ENCODE measurements at regions not wholly inside any gene's neighbourhood (a gene's known extent, or its start where the extent isn't known, plus 50 kb on each side); places are given as distances from the start of the nearest gene placed in this dataset.
A peak's percentile ranks its signal among the peaks of the same experiment; 100 is the strongest.

DNA sequence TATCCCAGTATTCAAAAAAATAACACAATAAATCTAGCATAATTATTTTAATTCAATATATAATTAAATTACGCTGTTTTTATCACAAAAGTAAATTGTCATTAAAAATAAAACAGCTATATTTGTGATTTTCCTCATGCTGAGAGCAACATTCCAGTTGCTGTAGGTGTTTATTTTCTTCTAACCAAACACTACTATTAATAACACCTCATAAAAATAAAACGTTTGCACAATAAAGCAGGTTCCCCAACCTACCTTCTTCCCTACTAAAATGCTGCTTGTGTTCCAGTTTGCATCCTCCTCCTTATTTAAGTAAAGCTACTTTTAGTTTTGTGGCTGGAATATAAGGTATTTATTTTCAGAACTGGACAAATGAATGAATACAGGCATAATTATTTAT lies 108.2 kb upstream of the LGSN start:
- Histone ChIP-seq H3K27ac (no peak overlapping the region), H4K20me1 (ENCODE audit: insufficient read depth, poor library complexity, severe bottlenecking) (no peaks in the 10 kb centered on the region), H3K9me3 (ENCODE audit: low read depth) (no peaks in the 10 kb centered on the region), H3K4me3 (no peak overlapping the region), H3K4me2 (peak overlapping the region; percentile 37), H2AFZ (no peak overlapping the region), H3K4me1 (ENCODE audit: insufficient read depth) (no peaks in the 10 kb centered on the region), H3K36me3 (replicated peaks; ENCODE audit: insufficient read depth, low read depth) (no peaks in the 10 kb centered on the region), H3K9me2 (replicated peaks; ENCODE audit: insufficient read depth) (no peaks in the 10 kb centered on the region), H3K79me2 (no peaks in the 10 kb centered on the region), H3K27me3 (no peaks in the 10 kb centered on the region)
- TF ChIP-seq EZH2 (IDR thresholded peaks at IDR 0.05; ENCODE audit: borderline replicate concordance) (no peak), EZH2phosphoT487 (IDR thresholded peaks at IDR 0.05; ENCODE audit: low read depth, severe bottlenecking, unreplicated experiment) (no peak)
- TF ChIP-seq, protein P1, sequence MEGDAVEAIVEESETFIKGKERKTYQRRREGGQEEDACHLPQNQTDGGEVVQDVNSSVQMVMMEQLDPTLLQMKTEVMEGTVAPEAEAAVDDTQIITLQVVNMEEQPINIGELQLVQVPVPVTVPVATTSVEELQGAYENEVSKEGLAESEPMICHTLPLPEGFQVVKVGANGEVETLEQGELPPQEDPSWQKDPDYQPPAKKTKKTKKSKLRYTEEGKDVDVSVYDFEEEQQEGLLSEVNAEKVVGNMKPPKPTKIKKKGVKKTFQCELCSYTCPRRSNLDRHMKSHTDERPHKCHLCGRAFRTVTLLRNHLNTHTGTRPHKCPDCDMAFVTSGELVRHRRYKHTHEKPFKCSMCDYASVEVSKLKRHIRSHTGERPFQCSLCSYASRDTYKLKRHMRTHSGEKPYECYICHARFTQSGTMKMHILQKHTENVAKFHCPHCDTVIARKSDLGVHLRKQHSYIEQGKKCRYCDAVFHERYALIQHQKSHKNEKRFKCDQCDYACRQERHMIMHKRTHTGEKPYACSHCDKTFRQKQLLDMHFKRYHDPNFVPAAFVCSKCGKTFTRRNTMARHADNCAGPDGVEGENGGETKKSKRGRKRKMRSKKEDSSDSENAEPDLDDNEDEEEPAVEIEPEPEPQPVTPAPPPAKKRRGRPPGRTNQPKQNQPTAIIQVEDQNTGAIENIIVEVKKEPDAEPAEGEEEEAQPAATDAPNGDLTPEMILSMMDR (IDR thresholded peaks at IDR 0.05; ENCODE audit: poor library complexity), result no peak
- no peak for DNase-seq (ENCODE audit: low spot score)
- 71% methylated on average over 2 of the region's 2 CpGs for WGBS (ENCODE audit: low lambda C conversion rate, missing lambda C conversion rate)

DNA sequence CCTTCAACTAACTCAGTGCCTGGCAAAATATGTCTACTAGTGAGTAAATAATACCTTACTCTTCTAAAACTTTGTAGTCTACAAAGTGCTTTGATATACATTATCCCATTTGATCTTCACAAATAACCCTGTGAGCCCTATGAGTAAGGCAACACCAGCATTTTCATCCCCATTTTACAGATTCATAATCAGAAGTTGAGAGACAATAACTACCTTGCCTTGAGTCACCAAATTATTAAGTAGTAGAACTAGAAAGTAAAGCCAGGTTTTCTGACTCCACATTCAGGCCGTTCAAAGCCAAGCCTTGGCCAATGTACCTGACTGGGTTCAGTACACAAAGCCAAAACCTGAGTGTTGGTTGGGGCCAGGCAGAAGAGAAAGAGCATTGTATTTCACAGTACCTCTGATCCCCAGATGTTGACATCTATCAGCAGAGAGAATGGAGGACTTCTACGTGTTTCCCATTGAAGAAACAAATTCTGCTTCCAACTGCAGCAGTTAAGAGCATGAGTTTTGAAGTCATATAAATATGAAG lies 111.3 kb upstream of the LGSN start:
- no peaks in the 10 kb centered on the region for H3K27me3 ChIP-seq
- H2AFZ ChIP-seq, result no peak overlapping the region
- no peak overlapping the region for H3K4me3 ChIP-seq
- no peaks in the 10 kb centered on the region for H3K9me2 ChIP-seq (replicated peaks; ENCODE audit: insufficient read depth)
- no peak for DNase-seq (ENCODE audit: low spot score)
- no peaks in the 10 kb centered on the region for H3K4me1 ChIP-seq (ENCODE audit: insufficient read depth)
- H3K79me2 ChIP-seq, result no peaks in the 10 kb centered on the region
- 80% methylated on average over 2 of the region's 2 CpGs for WGBS (ENCODE audit: low lambda C conversion rate, missing lambda C conversion rate)
- H3K4me2 ChIP-seq, result peak overlapping the region; percentile 38
- H3K27ac ChIP-seq, result peak overlapping the region; percentile 61
- H3K9me3 ChIP-seq (ENCODE audit: low read depth), result no peaks in the 10 kb centered on the region
- no peaks in the 10 kb centered on the region for H3K36me3 ChIP-seq (replicated peaks; ENCODE audit: insufficient read depth, low read depth)
- TF ChIP-seq EZH2 (IDR thresholded peaks at IDR 0.05; ENCODE audit: borderline replicate concordance) (no peak), EZH2phosphoT487 (IDR thresholded peaks at IDR 0.05; ENCODE audit: low read depth, severe bottlenecking, unreplicated experiment) (no peak)
- TF ChIP-seq, protein P1 (IDR thresholded peaks at IDR 0.05; ENCODE audit: poor library complexity), result no peak
- no peaks in the 10 kb centered on the region for H4K20me1 ChIP-seq (ENCODE audit: insufficient read depth, poor library complexity, severe bottlenecking)

DNA sequence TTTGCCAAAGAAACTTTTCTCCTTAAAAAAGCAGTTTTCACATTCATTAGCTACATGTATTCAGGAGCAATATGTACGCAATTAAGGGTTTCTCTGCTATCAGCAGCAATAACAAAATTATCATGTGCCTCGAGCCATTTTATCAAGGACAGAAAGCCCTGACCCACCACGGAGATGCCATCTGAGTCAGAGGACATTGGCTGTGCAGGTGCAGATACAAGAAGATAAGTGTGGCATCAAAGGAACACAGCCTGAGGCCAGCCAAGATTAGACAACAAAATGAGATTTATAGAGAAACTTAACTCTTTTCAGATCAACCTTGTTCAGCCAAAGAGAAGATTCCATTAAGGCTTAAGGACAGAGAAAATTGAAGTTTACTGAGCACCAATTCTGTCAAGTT lies 115.2 kb upstream of the LGSN start:
- no peaks in the 10 kb centered on the region for H3K27me3 ChIP-seq
- no peaks in the 10 kb centered on the region for H3K36me3 ChIP-seq (replicated peaks; ENCODE audit: insufficient read depth, low read depth)
- no peak for TF ChIP-seq EZH2 (IDR thresholded peaks at IDR 0.05; ENCODE audit: borderline replicate concordance)
- TF ChIP-seq EZH2phosphoT487 (IDR thresholded peaks at IDR 0.05; ENCODE audit: low read depth, severe bottlenecking, unreplicated experiment), result no peak
- TF ChIP-seq, protein P1 (IDR thresholded peaks at IDR 0.05; ENCODE audit: poor library complexity), result no peak
- no peaks in the 10 kb centered on the region for H3K4me1 ChIP-seq (ENCODE audit: insufficient read depth)
- H3K9me3 ChIP-seq (ENCODE audit: low read depth), result no peaks in the 10 kb centered on the region
- H4K20me1 ChIP-seq (ENCODE audit: insufficient read depth, poor library complexity, severe bottlenecking), result no peaks in the 10 kb centered on the region
- H3K27ac ChIP-seq, result no peak overlapping the region
- no peaks in the 10 kb centered on the region for H3K9me2 ChIP-seq (replicated peaks; ENCODE audit: insufficient read depth)
- no peak overlapping the region for H3K4me3 ChIP-seq
- H3K4me2 ChIP-seq, result no peak overlapping the region
- DNase-seq (ENCODE audit: low spot score), result no peak
- 31% methylated on average over 3 of the region's 3 CpGs for WGBS (ENCODE audit: low lambda C conversion rate, missing lambda C conversion rate)
- no peaks in the 10 kb centered on the region for H3K79me2 ChIP-seq
- no peak overlapping the region for H2AFZ ChIP-seq

DNA sequence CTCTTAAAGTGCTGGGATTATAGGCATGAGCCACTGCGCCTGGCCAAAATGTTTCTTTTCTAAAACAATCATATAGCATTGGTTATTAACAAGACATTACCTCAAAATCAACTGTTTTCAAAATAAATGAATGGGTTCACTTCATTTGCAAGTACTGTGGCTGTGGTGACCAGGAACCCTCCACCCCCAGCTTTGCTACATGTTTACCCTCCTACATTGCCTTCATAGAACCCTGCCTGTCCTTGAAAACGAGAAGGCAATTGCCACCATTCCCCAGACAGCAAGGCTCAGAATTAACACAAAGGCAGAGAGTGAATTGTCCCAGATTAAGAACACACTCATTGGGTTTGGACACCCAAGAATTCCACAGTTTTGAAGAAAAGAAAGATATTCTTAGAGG lies 116.6 kb upstream of the LGSN start:
- Histone ChIP-seq H3K36me3 (replicated peaks; ENCODE audit: insufficient read depth, low read depth) (no peaks in the 10 kb centered on the region), H3K9me3 (ENCODE audit: low read depth) (no peaks in the 10 kb centered on the region), H3K4me3 (no peak overlapping the region), H2AFZ (no peak overlapping the region), H3K4me2 (no peak overlapping the region), H3K9me2 (replicated peaks; ENCODE audit: insufficient read depth) (no peaks in the 10 kb centered on the region), H3K4me1 (ENCODE audit: insufficient read depth) (no peaks in the 10 kb centered on the region), H3K79me2 (no peaks in the 10 kb centered on the region), H4K20me1 (ENCODE audit: insufficient read depth, poor library complexity, severe bottlenecking) (no peaks in the 10 kb centered on the region), H3K27me3 (no peaks in the 10 kb centered on the region), H3K27ac (no peak overlapping the region)
- TF ChIP-seq EZH2 (IDR thresholded peaks at IDR 0.05; ENCODE audit: borderline replicate concordance), result no peak
- TF ChIP-seq EZH2phosphoT487 (IDR thresholded peaks at IDR 0.05; ENCODE audit: low read depth, severe bottlenecking, unreplicated experiment), result no peak
- TF ChIP-seq, protein P1 (IDR thresholded peaks at IDR 0.05; ENCODE audit: poor library complexity), result no peak
- no peak for DNase-seq (ENCODE audit: low spot score)
- WGBS (ENCODE audit: low lambda C conversion rate, missing lambda C conversion rate), result 65% methylated on average over 2 of the region's 2 CpGs

Data from hepatocyte (in vitro differentiated cells).